Activated CD8-positive, alpha-beta memory T cell treated with anti-CD3 and anti-CD28 coated beads, Interleukin-2, amount 50 U/mL, for 1 hour (primary cell): ENCODE measurements at regions not wholly inside any gene's neighbourhood (a gene's known extent, or its start where the extent isn't known, plus 50 kb on each side); places are given as distances from the start of the nearest gene placed in this dataset.

Source experiments
- DNase-seq: peaks from one replicate; pipeline ENCODE4 v3.0.0-alpha.2; 2020; ENCODE audit errors: extremely low read depth

DNA sequence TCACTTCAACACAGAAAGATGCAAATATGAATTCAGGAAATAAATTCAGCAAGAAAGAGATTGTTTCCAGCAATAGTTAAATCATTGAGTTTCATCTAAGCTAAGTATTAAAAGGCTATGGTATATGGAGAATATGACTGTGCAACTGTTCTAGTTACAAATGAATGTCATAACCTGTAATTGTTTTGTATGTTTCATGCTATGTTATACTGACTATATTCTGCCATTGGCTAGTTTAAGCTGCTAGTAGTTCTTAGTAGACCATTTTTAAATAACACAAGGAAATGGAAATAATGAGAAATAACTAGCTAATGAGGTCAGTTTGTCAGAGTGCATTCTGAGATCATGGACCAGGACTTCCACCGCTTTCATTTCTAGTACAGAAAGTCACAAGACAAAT, 1154.9 kb upstream of the TMEFF2 start:
- DNase-seq: no peak

DNA sequence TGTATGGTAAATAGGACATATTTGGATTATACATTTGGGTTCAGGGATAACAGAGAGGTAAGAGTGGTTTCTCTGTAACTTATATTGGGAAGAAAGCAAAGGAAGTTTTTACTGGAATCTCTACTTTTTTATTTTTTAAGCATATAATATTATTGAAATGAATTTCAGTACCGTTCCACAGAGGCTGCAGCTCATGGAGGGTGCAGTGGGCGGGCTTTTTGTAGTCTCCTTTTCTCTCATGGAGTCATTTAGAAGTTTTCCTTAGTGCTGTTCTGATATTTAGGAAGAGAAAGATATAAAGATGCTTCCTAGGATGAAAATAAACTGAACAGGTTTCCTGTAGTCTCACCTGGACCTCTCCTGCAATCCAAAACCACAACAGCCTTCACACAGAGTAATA, 1153.3 kb upstream of the TMEFF2 start:
- DNase-seq: no peak

DNA sequence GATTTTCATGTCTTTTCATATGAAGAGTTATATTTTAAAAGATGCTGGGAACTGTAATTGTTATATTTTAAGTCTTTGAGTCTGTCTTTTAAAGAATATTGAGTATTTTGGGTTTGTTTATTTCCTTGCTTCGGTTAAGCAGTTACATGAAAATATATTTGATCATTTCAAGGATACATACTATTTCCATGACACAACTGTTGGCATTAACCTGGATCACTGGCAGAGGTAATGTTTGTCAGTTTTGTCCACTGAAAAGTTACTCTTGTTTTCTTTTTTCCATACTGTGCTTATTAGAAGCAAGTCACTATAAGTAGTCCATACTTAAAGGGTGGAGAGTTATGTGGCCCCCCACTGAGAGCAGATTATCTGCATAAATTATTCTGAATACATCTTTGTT, 1142.0 kb upstream of the TMEFF2 start:
- no peak for DNase-seq

DNA sequence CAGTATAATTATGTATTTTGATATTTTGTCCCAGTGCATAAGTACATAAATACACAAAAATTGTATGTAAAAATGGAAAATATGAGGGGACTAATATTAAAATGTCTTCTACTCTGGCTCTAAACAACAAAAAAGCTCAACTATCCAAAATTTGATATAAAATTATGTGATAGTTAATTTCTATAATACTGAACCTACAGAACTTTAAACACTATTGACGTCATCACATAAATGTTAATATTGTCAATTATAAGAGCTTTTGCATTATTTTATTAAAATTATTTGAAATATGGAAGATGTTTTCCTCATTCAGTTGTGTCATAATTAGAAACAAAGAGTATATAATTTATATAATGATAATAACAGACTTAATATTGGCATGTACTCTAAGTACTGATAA, 1139.7 kb upstream of the TMEFF2 start:
- DNase-seq: no peak

DNA sequence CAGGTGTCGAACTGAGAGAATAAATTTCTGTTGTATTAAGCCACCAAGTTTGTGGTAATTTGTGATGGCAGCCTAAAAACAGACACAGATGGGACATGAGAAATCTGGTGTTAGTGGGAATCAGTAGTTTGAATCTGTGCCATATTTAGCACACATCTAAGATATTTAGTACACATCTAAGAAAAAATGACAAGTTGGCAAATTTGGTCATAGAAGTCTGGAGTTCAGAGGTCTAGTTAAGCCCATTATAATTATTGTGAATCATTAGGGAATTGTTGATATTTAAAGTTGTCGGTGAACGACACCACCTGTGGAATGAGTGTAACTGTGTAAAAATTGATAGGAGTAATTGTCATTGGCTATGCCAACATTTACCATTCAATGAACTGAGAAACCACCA, 1138.8 kb upstream of the TMEFF2 start:
- no peak for DNase-seq

DNA sequence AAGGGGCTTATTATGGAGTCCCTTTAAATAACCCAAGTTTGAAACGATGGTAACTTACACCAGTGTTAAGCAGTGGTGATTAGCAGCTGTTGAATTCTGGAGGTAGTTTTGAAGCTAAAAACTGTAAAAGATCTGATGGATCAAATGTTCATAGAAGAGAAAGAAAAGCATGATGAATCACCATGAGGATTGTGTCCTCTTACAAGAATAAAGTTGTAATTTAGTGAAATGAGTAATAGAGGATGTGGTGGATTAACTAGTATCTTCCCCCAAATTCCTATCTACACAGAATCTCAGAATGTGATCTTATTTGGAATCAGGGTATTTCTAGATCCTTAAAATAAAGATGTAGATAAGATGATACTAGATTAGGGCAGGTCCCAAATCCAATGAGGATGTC, 1138.2 kb upstream of the TMEFF2 start:
- no peak for DNase-seq

DNA sequence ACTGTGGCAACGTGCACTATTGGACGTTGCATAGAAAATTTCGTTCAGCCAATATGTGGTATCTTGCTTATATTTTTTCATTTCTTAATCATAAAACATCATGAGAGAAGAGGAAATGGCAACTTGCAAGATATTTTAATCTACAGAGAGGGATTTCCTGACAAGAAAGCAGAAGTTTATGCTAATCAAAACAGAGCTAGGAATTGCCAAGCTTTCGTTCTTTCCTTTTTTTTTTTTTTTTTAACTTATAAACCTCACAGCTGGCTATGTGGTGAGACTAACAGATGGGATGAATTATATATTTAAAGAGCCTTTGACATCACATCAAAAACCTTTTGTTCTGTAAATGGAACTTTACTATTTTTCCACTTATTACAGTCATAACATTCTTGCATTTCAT, 1136.9 kb upstream of the TMEFF2 start:
- DNase-seq: no peak

DNA sequence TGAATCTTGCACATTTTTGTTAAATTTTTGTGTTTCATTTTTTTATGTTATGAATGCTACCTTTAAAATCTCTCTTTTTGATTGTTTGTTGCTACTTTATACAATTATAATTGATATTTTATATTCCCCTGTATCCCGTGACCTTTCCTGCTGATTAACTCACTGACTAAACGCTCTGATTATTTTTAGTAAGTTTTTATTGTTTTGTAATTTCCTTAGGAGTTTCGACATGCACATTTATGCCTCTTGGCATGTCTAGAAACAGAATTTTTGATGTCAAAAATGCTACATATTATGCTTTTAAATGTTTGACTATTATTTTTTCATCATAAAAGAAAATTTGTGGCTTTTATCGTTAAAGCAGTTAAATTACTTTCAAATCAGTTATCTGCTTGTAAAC, 1131.6 kb upstream of the TMEFF2 start:
- no peak for DNase-seq

DNA sequence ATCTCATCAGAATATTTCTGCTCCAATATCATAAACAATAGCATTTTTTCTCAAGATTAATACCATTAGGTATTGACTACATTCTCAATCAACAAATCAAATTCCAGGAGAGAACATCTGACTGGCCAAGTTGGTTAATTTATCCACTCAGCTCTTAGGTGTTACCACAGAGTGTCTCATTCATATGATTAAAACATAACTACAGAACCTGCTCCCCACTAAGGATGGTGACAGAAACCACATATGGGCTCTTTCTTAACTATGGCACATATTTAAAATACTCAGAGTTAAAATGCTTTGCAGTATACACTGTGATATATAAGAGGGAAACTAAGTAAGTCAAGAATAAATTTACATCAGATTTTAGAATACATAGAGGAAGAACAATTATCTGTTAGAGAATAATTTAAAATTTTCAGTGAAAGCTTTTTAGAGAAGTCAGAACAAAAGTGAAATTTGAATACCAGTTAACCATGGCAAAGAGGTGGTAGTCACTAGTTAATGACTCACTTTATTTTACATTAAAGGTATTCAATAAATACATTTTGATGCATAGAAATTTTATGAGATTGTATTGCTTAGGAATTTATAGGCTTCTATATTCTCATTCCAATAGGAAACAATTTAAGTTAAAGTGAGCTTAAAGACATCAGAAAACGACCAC, 1120.8 kb upstream of the TMEFF2 start:
- DNase-seq: no peak

DNA sequence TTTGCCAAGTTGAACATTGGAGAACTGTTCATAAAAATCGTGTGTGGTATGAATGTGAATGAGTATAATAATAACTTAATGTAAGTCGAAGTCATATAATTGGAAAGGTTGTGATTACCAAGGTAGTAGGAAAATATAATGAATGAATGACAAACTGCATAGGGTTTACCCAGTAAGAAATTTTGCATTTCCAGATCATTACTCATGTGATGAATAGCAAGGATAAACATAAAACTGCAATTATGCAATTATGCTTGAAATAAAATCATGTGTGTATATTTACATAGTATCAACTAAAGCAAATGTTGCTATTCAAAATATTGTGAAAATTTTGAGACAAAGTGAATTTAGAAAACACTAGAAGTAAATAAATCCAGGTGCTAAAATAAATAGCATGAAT, 1108.7 kb upstream of the TMEFF2 start:
- no peak for DNase-seq

DNA sequence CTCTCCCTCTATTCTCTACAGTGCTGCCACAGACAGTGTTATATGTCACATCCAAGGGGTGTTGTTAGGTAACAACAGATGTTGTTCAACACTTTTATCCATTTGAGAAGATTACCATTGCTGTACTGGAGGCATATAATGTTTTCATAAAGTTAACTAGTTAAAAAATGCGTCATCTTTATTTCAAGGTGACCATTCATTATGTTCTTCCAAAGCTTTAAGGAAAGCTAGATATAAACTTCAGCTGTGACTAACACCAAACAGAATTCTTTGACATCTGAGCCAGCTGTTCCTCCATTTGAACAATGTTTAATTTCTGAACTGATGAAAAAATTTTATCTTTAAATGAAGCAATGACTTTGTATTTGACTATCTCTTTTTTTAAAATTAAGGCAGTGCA, 1099.6 kb upstream of the TMEFF2 start:
- no peak for DNase-seq

DNA sequence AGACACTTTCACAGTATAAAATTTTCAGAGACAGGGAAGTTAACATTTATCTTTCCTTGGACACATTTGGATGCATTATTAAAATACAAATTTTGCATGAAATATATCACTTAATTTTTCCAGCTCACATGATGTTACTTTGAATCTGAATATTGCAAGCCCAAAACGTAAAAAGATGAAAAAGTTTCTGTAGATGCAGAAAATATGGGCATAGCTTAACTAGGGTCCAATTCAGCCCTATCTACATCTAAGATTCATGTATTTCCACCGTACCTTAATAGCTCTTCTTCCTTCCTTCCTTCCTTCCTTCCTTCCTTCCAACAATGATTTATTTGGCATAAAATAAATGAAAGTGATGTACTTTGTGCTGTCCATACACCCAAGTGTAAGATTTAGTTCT, 1084.6 kb upstream of the TMEFF2 start:
- no peak for DNase-seq

DNA sequence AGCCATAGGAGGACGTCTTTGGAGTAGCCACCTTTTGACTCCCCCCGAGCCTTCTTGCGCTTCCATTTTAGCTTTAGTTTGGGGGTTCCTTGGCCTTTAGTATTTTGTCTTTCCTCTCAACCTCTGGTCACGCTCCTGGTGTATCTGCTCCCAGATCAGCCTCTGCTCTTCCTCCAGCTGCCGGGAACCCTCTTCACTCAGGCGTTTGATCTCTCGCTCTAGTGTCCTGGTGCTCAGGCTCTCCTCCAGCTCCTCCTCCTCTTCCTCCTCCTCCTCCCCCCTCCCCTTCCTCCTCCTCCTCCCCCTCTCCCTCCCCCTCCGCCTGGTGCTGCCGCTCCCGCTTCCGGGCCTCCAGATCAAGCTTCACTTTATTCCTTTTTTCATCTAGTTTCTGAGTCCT, 1082.3 kb upstream of the TMEFF2 start:
- DNase-seq: no peak

DNA sequence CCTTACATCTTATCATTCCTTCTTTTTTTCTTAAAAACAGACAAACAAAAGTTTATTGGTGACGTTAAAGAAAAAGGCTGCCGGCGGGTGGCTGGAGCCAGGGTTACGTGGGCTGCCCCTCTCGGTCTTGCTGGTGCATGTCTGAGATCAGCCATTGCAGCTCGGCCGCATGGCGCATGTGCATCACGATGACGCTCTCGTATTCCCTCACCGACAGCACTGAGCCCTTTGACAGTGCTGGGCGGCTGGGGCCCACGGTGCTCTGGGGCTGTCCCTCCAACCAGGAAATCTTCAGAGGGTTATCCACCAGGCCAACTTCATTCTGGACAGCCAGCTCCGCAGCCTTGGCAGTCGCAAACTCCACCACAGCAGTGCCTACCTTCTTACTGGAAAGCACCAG, 1081.8 kb upstream of the TMEFF2 start:
- no peak for DNase-seq

DNA sequence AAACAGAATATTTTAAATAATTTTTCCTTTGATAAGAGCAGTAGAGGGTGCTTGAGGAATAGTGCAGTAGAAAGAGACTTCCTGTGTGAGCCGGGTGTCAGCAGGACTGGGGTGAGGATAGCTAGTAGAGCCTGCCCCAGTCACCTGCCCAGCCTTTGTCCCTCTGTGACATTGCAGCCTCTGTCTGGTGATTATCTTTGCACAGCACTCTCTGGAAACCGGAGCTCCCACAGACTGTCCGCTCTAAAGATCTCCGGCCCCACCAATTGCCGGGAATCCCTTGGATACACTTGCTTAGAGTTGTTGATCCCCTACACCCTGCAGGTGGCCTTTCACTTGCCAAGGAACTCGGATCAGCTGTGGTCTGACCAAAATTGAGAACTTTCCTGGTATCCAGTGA, 1081.3 kb upstream of the TMEFF2 start:
- no peak for DNase-seq

DNA sequence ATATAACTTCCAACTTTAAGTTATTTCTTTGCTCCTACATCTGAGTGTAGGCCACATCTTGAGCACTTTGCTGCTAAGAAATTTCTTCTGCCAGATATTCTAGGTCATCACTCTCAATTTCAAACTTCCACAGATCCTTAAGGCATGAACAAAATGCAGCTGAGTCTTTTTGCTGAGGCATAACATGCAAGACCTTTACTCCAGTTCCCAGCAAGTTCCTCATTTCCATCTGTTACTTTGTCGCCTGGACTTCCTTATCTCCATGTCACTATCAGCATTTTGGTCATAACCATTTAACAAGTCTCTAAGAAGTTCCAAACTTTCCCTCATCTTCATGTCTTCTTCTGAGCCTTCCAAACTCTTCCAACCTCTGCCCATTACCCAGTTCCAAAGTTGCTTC, 1077.3 kb upstream of the TMEFF2 start:
- DNase-seq: no peak

DNA sequence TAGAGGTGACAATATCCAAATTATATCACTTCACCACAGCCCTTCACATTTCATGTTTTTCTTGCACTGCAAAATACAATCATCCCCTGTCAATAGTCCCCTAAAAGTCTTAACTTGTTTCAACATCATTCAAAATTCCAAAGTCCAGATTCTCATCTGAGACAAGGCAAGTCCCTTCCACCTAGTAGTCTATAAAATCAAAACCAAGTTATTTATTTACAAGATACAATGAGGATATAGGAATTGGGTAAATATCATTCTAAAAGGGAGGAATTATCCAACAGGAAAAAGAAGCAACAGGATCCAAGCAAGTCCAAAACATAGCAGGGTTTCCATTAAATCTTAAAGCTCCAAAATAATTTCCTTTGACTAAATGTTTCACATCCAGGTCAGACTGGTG, 1076.1 kb upstream of the TMEFF2 start:
- DNase-seq: no peak

DNA sequence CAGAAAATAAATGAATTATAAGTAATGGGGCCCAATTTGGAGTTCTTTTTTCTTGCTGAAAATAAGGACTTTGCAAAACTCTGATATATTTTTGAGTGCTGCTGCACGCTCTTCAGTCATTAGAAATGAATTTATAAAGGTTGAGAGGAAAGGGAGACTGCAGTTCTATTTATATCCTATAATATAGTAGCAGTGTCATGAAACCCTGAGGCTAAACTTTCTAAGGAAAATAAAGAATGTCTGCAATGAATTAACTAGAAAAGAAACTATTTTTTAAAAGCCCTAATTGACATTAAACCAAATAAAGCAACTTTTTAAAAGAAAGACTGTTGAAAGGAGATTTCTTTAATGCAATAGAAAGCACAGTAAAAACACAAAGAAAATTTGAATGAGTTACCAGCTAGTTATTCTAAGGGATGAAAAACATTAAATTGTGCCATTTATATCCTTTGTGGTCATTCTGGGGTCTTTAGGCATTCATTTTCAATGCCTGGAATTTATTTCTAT, 1072.8 kb upstream of the TMEFF2 start:
- no peak for DNase-seq

DNA sequence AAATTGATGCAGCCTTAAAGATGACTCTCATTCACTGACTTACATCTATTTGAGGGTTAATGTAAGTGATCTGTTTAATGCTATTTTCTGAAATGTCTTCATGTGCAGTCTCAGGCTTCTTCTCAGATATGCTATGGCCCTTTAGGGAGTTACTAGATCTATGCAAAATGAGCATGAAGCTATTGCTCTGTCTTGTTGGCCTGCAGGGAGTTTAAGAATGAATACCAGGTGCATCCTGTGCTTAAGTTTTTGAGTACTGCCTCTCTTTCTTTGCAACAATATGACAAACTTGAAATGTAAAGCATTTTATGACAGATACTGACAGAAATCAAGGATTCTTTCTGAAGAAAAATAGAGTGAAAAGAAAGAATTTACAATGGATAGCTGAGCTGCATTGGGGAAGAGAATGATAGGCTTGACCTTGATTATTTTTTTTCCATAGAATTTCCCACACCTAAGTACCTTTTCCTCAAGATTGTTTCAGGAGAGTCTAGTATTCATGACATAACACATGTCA, 1058.3 kb upstream of the TMEFF2 start:
- DNase-seq: no peak

DNA sequence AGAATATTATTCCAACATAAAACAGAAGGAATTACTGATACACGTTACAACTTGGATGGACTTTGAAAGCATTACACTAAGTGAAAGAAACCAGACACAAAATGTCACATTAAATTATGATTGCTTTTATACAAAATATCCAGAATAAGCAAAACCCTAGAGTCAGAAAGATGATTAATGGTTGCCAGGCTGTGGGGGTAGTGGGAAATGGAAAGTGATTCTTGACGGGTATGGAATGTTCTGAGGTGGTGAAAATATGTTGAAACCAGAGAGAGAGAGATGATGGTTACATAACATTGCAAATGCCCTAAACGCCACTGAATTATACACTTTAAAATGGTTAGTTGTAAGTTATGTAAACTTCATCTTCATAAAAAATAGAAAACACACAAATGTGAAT, 1057.2 kb upstream of the TMEFF2 start:
- no peak for DNase-seq

DNA sequence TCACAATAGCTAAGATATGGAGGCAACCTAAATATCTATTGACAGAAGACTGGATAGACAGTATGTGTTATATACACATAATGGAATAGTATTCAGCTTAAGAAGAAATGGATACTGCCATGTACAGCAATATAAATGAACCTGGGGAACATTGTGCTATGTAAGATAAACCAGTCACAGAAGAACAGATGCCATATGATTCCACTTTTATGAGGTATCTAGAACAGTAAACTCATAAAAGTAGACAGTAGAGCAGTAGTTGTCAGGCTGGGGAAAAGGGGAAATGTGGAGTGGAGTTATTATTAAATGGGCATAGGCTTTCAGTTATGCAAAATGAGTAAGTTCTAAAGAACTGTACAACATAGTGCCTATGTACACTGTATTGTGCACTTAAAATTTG, 1055.7 kb upstream of the TMEFF2 start:
- DNase-seq: no peak

DNA sequence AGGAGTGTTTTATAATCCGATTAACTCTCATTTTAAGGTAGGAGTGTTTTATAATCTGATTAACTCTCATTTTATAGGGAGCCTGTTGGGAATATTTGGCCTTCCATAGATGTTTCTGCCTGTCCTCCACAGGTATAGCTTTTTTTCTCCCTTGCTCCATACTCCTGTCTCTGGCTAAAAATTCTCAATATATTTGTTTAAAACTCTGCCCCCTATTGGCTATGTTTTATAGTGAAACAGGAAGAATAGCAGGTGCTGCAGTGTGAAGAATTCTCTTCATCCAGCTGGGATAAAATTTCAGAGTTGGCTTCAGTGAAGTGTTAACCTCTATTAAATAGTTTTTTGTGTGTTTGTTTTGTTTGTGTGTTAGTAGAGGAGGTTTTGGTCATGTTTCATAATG, 1046.0 kb upstream of the TMEFF2 start:
- DNase-seq: no peak

DNA sequence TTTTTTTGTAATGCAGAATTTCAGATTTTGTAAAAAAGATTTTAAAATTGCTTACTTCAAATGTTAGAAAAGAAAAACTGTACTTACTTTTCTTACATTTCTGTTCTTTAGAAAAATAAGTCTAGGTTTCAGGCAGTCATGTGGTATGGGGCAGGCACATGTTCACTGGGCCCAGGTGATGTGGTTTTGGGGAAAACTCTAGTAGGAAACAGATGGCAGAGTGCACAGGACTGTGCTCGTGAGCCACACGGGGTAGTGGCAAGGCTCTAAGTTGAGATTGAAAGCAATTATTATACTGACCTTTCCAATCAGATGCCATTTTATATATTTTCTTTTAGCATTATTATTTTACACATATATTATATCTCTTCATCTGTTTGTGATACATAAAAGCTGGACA, 1036.9 kb upstream of the TMEFF2 start:
- DNase-seq: no peak

DNA sequence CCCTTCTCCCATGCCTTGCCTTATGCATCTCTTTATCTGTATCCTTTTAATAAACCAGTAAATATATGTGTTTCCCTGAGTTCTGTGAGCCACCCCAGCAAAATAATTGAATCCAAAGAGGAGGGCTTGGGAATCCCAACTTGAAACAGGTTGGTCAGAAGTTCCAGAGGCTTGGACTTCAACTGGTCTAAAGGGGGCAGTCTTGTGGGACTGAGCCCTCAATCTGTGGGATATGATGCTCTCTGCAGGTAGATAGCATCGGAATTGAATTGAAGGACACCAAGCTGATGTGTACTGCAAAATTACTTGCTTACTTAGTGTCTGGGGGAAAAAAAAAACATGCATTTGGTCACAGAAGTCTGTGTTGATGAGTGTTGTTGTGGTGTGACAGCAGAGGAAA, 1033.5 kb upstream of the TMEFF2 start:
- no peak for DNase-seq
